GM19467 (cell line): ENCODE measurements at regions not wholly inside any gene's neighbourhood (a gene's known extent, or its start where the extent isn't known, plus 50 kb on each side); places are given as distances from the start of the nearest gene placed in this dataset.

Source experiments
- ATAC-seq: cut with Tn5 transposase; IDR thresholded peaks from one replicate; pipeline ENCODE4 v1.9.1; 2021; ENCODE audit warnings: mild to moderate bottlenecking, moderate library complexity; ENCODE audit not compliant: unreplicated experiment

DNA sequence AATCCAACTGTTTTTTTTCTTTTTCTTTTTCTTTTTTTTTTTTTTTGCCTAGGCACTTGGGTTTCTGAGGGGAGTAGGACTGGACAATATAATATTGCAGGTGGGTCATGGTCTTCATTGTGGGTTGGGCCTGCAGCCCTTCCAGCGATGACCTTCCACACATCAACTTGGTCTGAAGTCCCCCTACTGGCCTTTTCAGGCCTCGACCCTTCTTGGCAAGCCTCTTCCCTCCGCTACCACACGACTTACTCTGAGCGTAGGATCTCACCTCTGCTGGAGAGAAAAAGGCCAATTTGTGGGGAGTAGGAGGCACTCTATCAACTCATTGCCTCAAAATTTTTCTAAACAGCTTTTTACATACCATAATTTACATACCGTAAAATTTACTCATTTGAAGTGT lies 51.1 kb upstream of the GRIK3 start:
- ATAC-seq, result no peak

DNA sequence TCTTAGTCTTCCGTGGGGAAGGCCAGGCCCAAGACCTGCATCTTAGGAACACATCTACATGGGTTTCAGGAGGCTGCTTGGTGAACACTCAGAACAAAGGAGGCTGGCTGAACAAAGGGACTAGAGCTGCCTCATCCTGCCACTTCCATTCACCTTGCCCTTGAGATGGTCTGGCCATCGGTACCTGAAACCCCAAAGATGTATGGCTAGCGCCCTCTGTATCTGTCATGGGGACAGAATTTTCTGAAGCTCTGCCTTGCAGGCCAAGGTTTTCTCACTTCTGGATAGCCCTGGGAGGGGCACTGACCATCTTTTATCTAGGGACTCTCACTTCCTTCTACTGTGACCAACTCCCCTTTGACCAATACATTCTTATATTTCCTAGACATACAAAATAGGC lies 55.4 kb upstream of the GRIK3 start:
- no peak for ATAC-seq

DNA sequence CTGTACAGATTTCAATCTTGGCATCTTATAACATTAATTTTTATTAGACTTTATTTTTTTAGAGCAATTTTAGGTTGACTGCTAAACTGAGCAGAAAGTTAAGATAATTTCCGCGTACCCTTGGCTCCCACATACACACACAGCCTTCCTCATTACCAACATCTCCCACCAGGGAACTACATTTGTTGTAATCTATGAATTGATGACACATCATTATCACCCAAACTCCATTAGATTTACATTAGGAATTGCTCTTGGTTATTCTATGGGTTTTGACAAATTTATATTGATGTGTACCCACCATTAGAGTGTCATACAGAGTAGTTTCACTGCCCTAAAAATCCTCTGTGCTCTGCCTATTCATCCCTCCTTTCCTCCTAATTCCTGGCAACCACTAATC lies 56.4 kb upstream of the GRIK3 start:
- no peak for ATAC-seq

DNA sequence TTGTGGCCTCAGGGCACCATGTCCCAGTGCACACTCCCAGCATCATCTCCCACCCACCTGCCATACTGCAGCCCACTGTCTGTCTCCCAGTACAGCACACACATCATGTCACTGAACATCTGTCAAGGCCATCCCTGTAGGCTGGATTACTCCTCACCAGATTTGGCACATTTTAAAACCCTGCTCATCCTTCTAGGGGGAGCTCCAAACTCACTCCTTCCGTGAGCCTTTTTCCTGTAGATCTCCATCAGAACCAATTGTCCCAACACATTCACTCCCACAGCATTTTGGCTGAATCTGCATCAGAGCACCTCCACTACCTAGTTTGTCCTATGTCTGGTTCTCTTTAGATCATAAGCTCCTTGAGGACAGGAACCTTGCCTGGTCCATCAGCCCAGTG lies 58.6 kb upstream of the GRIK3 start:
- ATAC-seq, result no peak

DNA sequence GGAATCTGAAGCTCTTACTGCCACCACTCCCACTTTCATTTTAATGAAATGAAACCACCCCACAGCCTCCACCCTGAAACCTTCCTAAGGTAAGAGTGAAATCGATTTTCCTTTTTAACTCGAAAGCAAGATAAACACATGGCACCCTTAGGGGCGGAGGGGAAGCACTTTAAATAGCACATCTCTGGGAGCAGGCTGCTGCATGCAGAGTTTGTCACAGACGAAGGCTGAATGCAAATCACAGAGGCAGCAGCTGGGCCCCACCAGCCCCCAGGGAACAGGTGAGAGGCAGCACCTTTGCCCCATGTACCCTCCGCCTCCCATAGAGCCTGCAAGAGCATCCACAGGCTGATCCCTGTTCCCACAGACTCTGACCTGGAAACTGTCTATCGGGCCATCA lies 60.0 kb upstream of the GRIK3 start:
- ATAC-seq, result no peak

DNA sequence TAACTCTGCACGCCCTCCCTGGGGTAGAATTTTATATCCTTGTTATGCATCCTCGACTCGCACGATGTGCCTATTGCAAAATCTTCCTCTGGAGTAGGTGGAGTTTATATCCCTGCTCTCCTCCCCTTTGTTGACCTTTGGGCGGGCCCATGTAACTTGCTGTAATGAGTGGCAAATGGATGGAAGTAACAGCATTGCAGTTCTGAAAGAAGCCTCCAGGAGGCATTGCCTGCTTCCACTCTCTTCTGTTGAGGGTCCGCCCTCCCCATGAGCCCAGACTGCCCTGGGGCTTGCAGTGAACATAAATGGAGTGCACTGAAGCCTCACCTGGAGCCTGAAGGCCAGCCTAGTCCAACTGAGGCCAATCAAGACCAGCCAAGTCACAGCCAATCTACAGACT lies 62.2 kb upstream of the GRIK3 start:
- ATAC-seq, result no peak

DNA sequence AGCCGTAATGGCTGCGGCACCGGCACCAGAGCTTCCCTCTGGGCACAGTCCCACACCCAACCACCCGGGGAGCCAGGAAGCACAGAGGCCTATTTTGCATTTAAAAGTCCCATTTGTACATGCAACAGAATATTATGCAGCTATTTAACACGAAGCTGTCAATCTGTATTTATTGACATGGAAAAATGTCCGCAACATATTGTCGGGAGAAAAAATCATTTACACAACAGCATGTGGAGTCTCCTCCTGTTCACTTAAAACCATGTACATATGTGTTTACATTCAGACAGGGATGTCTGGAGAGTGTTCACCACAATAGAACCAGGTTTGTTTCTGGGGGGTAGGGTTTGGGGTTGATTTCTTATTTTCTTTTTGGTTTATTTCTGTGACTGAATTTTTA lies 63.4 kb upstream of the GRIK3 start:
- ATAC-seq, result no peak

DNA sequence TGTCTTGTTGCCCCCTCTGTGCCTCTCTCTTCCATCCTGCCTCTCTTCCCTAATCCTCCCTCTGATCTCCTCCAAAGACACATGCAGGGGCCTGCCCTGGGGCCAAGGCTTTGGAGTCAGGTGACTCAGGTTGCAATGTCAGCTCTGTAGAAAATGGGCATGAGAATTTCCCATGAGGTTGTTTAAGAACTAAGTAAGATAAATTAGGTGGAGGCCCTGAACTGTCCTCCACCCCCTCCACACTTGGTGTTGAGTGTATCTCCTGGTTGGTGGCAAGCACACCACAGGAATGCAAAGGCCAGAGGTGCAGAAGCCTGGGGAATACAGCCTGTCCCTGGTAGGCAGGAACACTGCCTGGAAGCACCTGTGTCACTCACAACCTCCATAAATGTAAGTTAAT lies 63.9 kb upstream of the GRIK3 start:
- no peak for ATAC-seq

DNA sequence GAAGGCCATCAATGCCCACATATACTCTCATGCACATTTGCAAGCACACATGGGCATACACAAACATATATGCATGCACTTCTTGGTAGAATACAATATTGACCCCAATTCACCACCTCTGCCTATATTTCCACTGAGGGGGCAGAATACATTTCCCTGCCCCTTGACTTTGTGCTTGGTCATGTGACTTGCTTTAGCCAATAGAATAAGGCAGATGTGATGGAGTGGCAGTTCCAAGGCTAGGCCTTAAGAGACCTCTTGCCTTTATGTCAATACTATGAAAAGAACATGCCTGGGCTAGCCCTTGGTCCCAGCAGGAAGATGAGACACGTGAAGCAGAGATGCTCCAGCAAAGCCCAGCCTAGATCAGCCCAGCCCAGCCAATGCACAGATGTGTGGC lies 66.0 kb upstream of the GRIK3 start:
- ATAC-seq, result no peak

DNA sequence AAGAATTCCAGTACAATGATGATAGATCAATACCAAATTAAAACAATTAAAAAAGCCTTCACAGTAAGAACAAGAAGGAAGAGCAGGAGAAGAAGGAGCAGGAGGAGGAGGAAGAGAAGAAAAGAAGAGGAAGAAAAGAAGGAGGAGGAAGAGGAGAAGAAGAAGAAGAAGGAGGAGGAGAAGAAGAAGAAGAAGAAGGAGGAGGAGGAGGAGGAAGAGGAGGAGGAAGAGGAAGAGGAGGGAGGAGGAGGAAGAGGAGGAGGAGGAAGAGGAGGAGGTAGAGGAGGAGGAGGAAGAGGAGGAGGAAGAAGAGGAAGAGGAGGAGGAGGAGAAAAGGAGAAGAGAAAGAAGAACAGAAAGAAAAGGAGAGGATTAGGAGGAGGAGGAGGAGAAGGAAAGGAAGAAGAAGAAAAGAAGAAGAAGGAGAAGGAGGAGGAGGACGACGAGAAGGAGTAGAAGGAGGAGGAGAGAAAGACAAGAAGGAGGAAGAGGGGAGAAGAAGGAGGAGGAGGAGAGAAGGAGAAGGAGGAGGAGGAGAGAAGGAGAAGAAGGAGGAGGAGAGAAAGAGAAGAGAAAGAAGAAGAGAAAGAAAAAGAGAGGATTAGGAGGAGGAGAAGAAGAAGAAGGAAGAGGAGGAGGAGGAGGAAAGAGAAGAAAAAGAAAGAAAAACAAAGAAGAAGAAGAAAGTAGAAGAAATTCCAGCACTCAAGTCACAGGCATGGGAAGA lies 68.5 kb upstream of the GRIK3 start:
- no peak for ATAC-seq

DNA sequence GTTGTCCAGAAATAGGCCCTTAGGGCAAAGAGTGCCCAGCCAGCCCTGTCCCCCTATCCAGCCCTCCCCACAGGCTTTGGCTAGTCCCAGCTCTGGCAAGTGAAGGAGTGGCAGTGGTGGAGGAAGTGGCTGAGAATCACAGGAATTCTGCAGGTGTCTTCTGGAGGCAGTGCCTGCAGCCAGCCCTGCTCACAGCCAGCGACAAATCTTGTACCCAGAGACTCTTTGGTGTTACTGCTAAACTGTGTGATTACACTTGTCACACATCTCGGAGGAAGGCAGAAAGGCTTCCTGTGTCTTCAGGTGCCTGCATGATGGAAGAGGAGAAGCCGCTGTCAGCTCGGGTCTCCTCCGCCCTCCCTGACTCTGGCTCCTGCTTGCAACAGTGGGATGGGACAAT lies 71.6 kb upstream of the GRIK3 start:
- ATAC-seq, result no peak

DNA sequence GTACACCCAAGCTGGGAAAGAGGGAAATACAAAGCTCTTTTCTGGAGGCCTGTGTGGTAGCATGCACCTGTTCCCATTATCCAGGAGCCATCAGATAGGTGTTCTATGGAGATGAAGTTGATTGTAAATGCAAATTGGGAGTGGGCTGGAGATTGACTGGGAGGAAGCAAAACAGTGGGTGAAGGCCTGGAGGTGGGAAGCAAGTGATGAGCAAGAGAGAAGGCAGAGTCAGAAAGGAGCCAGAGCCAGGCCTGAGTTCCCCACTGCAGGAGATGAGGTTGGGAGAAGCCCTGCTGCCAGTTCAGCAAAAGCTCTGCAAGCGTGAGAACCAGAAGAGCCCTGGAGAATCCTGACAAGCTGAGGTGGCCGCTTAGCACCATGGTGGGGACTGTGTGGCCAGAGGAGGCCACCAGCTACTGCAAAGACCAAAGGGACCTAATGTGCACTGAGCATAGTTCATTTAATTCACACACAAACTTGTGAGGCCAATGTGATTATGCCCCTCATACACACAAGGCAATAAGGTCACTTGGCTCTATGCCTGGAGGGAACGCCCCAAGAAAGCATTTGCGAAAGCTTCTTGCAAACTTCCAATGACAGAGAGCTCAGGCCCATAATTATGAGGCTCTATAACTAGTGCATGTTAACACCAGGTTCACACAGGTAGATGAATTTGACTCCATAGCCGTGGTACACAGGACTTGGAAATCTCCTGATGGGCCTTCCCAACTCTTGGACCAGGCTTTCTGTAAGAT lies 73.0 kb upstream of the GRIK3 start:
- ATAC-seq, result no peak

DNA sequence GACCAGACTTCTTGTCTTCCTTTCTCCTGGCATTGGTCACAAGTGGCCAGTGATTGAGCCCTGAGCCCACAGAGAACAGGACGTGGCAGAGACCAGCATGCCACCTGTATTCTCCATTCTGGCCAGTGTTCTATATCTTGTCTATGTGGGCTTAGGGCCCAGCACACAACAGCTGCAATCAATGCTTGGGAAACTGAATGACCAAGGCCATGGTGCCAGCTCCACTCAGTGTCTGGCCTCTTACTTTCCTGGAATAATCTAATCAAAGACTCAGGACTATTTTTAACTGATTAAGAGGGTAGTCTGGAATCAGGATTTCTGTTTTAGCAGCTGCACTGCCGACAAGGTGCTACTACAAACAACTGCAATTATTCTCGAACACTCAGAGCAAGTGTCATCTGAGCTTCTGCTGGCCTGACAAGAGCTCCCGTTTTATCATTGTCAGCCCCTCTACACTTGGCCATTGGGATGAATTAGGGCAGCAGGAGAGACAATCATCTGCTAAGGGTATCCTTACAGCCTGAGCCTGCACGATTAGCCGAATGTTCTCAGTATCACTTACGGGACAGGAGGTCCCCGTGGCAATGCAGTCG lies 74.4 kb upstream of the GRIK3 start:
- ATAC-seq, result no peak

DNA sequence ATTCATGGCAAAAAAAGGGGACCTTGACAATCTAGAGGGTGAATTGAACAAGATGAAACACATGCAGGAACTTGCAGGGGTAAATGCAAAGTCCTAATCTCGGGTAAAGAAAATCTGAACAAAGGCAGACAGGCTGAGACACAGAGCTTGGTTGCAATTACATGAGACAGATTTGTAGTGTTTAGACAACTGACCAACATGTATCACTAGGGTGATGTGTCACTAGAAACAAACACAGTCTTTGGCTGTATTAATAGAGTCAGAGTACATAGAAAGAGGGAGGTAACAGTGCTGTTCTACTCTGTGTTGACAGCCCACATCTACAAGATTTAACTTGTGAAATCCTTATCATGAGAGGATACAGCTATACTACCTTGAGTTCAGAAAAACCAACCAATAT lies 78.1 kb upstream of the GRIK3 start:
- no peak for ATAC-seq

DNA sequence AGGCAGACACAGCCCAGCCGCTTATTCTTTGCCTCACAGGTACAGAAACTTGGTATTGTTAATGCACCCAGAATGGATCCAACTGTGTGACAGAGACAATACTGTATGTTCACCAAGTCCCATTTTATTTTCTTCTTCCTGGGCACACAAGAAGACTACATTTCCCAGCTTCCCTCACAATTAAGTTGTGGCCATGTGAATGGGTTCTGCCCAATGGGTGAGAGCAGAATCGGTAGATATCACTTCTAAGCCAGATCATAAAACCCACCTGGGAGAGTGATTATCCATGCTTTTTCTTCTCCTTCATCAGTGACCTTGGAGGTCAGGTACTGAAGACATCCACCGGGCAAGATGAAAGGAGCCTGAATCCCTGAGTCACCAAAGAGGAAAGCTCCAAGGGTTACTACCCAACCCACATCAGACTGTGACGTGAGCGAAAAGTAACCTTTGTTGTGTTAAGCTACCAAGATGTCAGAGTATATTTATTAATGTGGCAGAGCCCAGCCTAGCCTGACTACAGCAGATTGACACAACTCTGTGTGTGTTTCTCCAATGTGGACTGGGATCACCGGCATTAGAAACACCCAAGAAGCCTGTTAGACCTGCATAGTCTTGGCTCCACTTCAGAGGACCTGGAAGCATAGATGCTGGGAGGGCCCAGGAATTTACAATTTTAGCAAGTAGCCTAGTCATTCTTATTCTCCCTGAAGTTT lies 79.1 kb upstream of the GRIK3 start:
- no peak for ATAC-seq

DNA sequence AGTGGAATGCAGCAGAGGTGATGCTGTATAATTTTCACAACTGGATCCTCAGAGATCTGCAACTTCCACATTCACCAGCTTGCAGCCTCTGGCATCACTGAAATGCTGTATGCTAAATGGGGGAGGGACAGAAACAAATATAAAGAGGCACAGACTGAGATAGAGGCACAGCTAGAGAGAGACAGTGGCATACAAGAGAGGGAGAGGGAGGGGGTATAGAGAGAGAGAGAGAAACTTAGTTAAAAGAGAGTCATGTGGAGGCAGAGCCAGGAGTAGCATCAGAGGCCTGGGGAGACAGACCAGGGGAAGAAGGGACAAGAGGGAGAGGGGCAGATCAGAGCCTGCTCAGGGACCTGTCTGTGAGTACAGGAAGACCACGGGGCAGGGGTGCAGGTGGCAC lies 84.5 kb upstream of the GRIK3 start:
- ATAC-seq, result no peak

DNA sequence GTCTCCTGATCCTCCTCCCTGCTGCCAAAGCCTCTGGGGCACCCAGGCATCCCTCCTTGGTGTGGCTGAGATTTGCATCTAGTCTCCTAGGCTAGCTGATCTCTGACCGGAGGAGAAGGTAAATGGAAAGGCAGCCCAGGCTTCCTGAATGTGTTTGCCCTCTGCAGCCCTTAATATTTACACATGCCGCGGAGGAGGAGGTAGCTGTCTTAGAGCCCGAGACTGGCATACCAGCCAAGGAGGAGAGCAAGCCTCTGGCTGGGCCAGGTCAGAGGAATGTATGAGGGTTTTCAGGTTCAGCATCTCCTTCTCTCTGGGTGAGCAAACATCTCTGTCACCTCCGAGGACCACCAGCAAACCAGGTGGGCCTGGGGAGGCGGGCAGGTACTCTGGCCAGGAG lies 86.0 kb upstream of the GRIK3 start:
- no peak for ATAC-seq

DNA sequence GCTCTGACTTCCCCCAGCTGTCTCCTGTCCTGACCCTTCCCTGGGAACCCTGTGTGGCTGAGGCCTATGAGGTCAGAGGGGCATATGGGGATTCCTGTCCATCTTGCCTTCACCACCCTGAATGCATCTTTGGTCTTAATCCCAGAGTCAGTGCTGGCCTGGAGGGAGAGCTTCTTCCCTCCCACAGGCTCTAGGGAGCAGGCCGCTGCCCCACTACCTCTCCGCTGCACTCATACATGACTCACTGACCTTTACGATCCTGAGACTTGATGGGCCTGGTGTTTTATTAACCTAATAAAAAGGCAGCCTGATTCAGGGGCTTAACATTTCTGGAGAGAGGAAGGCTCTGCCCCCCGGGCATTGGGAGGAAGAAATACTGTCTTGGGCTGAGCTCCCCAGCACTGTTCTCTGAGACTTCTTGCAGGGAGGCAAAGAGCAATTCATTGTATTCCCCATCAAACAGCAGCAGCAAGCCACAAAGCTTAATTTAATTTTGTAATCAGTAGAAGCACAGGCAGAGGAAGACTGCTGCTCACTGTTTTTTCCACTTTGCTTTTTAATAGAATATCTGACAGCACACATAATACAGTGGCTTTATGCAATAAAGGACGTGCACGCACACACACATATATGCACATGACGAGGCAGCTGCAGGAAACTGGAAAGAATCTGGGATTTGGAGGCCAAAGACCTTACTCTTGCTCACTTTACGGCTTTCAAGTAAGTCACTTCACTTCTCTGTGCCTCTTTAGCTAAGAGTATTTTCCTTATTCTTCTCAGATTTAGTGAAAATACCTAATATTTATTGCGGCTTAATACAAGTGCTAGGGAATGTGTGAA lies 89.2 kb upstream of the GRIK3 start:
- no peak for ATAC-seq

DNA sequence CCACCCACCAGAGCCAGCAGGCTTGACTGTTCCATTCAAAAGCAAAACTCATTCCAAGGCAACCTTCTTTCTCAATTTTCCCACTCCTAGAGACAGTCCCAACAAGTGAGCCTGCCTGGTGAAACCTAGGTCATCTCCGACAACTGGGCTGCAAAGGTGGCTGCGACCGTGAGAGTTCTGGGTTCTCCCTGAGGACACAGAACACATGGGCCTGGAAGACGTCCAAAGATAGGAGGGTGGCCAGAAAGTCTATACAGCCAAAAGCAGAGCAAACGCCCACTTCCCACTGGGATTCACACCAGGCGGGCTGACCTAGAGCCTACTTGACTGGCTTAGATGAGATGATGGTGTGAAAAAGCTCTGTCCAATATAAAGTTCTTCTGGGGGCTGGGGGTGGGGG lies 90.2 kb upstream of the GRIK3 start:
- no peak for ATAC-seq

DNA sequence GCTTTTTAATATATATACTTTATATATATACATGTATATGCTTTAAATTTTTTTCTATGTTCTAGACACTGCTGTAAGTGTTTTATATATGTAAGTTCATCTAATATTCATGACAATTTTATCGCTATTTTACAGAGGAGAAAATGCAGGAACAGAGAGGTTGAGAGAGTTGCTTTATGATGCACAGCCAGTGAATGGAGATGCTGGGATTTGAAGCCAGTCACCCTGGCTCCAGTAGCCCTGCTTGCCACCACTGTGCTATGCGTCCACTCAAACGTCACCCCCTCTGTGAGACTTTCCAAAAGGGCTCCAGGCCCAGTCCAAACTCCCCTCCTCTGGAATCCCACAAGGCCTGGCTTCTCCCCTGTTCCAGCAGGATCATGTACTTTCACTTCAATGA lies 91.0 kb upstream of the GRIK3 start:
- no peak for ATAC-seq

DNA sequence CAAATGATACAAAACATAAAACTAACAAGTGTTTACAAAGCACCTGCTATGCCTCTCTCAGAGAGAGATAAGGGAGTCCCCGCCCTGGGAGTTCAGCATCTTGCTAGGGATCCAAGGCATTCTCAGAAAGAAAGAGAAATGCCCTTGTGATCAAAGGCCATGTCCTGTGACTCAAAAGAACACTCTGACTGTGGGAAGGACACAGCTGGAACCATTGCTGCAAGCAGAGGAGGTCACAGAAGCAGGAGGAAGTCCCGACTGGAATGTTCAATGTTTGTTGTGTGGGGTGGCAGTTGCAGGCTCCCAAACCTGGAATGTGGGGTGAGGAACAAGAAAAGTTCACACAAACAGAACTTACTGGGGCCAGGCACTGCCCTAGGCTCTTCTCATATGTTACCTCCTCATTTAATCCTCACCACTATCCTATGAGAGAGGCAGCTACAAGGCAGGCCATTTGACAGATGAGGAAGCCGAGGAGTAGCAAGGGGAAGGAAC lies 93.0 kb upstream of the GRIK3 start:
- ATAC-seq, result no peak
